OCI-LY7 (cell line): ENCODE measurements at regions not wholly inside any gene's neighbourhood (a gene's known extent, or its start where the extent isn't known, plus 50 kb on each side); places are given as distances from the start of the nearest gene placed in this dataset.

Experiments
- BruUV-seq: library from RNA; stranded (reverse); fragments of 400-500 nt; replicated peaks from 2 replicates; lab custom pipeline; 2021; lab: Mats Ljungman, UMichigan
- CTCF ChIA-PET: fragments of 300-600 bp; sonication (Branson Sonifier 250); formaldehyde crosslinking; loops from one replicate; lab custom pipeline; 2022; ENCODE audit warnings: antibody characterized with exemption; ENCODE audit not compliant: unreplicated experiment; lab: Charles Lee
- POLR2A ChIA-PET: fragments of 300-600 bp; sonication (Branson Sonifier 250); formaldehyde crosslinking; loops from one replicate; lab custom pipeline; 2022; ENCODE audit warnings: antibody characterized with exemption; lab: Charles Lee
- DNase-seq: peaks from one replicate; pipeline ENCODE4 v3.0.0-alpha.2; 2015; ENCODE audit warnings: low spot score
- H2AFZ ChIP-seq: fragments of 200-600 bp; sonication (generic), shearing (Covaris generic); 2 replicates; pipeline ENCODE4 v1.6.1; 2014; ENCODE audit warnings: mild to moderate bottlenecking, antibody characterized with exemption, low read length, moderate library complexity
- H3K27ac ChIP-seq: fragments of 200-600 bp; sonication (generic); 2 replicates; pipeline ENCODE4 v1.5.1; 2014; ENCODE audit warnings: mixed run types, low read depth, mild to moderate bottlenecking, moderate library complexity, low read length, inconsistent platforms; ENCODE audit not compliant: poor library complexity, severe bottlenecking
- H3K36me3 ChIP-seq: fragments of 200-600 bp; sonication (generic); 2 replicates; pipeline ENCODE4 v1.6.1; 2014; ENCODE audit warnings: mild to moderate bottlenecking, antibody characterized with exemption, low read length, moderate library complexity, mixed read lengths; ENCODE audit not compliant: insufficient read depth
- H3K4me1 ChIP-seq: fragments of 200-600 bp; sonication (generic); 2 replicates; pipeline ENCODE4 v1.5.1; 2014; ENCODE audit warnings: mild to moderate bottlenecking, low read length; ENCODE audit not compliant: insufficient read depth, poor library complexity, severe bottlenecking
- H3K4me2 ChIP-seq: fragments of 200-600 bp; sonication (generic); 2 replicates; pipeline ENCODE4 v1.6.1; 2014; ENCODE audit warnings: mild to moderate bottlenecking, low read length
- H3K4me3 ChIP-seq: fragments of 200-600 bp; sonication (generic); 2 replicates; pipeline ENCODE4 v1.5.1; 2014; ENCODE audit warnings: mild to moderate bottlenecking, low read depth, low read length; ENCODE audit not compliant: poor library complexity, severe bottlenecking
- H3K79me2 ChIP-seq: fragments of 200-600 bp; sonication (generic); 2 replicates; pipeline ENCODE4 v1.6.1; 2016; ENCODE audit warnings: low read depth, mild to moderate bottlenecking, low read length, moderate library complexity, mixed read lengths; ENCODE audit not compliant: insufficient read depth
- H3K9me2 ChIP-seq: fragments of 200-600 bp; sonication (generic); 2 replicates; pipeline ENCODE4 v1.6.1; 2016; ENCODE audit warnings: mild to moderate bottlenecking, low read length, mixed read lengths; ENCODE audit not compliant: insufficient read depth
- H3K9me3 ChIP-seq: fragments of 200-600 bp; sonication (generic); 2 replicates; pipeline ENCODE4 v1.6.1; 2014; ENCODE audit warnings: mild to moderate bottlenecking, mixed run types, low read length, mixed read lengths
- H4K20me1 ChIP-seq: fragments of 200-600 bp; sonication (generic); 2 replicates; pipeline ENCODE4 v1.6.1; 2014; ENCODE audit warnings: mild to moderate bottlenecking, antibody characterized with exemption, low read length, moderate library complexity, mixed read lengths; ENCODE audit not compliant: insufficient read depth
- CTCF ChIP-seq: fragments of 200-600 bp; sonication (generic); conservative IDR thresholded peaks from 2 replicates; pipeline ENCODE4 v1.5.1; 2014; ENCODE audit warnings: mild to moderate bottlenecking, antibody characterized with exemption, low read length, moderate library complexity, mixed read lengths
- EZH2phosphoT487 ChIP-seq: fragments of 200-600 bp; sonication (generic); IDR thresholded peaks from 2 replicates; pipeline ENCODE4 v1.6.1; 2018; ENCODE audit warnings: low read depth, borderline replicate concordance, mild to moderate bottlenecking, mixed run types, antibody characterized with exemption, low read length, moderate library complexity, mixed read lengths
- intact Hi-C: fragments of 100-400 bp; cut with micrococcal nuclease; formaldehyde crosslinking; loops from one replicate; pipeline ENCODE4 v1.10.0; 2022; ENCODE audit not compliant: unreplicated experiment

DNA sequence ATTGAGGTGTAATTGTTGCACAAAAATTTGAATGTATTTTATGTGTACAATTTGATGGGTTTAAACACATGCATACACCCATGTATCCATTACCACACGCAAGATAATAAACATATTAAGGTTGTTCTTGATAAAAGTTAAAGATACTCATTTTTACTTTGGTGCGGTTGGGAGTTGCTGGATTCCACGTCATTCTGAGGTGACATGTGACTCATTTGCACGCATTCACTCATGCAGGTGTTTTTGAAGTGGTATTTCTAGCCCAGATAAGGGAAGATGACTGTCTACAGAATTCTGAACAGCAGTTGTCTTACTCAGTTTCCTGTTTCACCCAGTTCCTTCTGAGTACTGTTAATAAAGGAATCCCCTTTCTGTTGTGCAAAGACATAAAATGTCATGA is 142.0 kb downstream of the RTL3 start:
- BruUV-seq: no TSS peak
- ChIA-PET CTCF (no interaction called here), POLR2A (no interaction called here)
- Histone ChIP-seq H3K4me1 (no peaks in the 10 kb centered on the region), H2AFZ (no peak overlapping the region), H4K20me1 (no peaks in the 10 kb centered on the region), H3K4me2 (no peak overlapping the region), H3K4me3 (no peak overlapping the region), H3K9me2 (no peaks in the 10 kb centered on the region), H3K79me2 (no peaks in the 10 kb centered on the region), H3K27ac (no peak overlapping the region), H3K36me3 (no peaks in the 10 kb centered on the region), H3K9me3 (no peaks in the 10 kb centered on the region)
- no peak for DNase-seq
- intact Hi-C loops: no loop called here
- no peak for TF ChIP-seq EZH2phosphoT487
- no peak for TF ChIP-seq CTCF

DNA sequence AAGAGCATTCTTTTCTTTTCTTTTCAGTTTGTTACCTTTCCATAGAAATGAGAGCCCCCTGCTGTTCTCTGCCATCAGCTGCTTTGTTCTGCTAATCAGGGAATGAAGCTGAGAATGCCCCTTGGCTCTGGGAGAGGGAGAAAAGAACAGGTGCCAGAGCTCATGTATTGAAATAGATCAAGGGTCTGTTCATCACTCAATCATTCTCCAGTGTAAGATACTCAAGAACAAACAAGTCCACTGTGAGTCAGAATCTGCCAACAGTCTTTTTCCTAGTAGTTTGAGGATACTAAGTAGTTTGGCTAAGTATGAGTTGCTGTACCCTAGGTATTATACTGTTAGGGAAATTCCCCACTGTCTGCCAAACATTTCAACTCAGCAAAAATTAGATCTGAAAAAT is 144.3 kb downstream of the RTL3 start:
- H3K9me3 ChIP-seq: no peaks in the 10 kb centered on the region
- H3K27ac ChIP-seq: no peak overlapping the region
- intact Hi-C loops: no loop called here
- ChIA-PET CTCF (no interaction called here), POLR2A (no interaction called here)
- BruUV-seq: no TSS peak
- H2AFZ ChIP-seq: no peak overlapping the region
- DNase-seq: no peak
- H4K20me1 ChIP-seq: no peaks in the 10 kb centered on the region
- H3K36me3 ChIP-seq: no peaks in the 10 kb centered on the region
- no peak for TF ChIP-seq EZH2phosphoT487
- 0 out of 2 replicates have a peak, but pooled peaks have one; percentile 25 for TF ChIP-seq CTCF
- H3K4me3 ChIP-seq: no peak overlapping the region
- no peak overlapping the region for H3K4me2 ChIP-seq
- H3K9me2 ChIP-seq: no peaks in the 10 kb centered on the region
- no peaks in the 10 kb centered on the region for H3K79me2 ChIP-seq
- no peaks in the 10 kb centered on the region for H3K4me1 ChIP-seq

DNA sequence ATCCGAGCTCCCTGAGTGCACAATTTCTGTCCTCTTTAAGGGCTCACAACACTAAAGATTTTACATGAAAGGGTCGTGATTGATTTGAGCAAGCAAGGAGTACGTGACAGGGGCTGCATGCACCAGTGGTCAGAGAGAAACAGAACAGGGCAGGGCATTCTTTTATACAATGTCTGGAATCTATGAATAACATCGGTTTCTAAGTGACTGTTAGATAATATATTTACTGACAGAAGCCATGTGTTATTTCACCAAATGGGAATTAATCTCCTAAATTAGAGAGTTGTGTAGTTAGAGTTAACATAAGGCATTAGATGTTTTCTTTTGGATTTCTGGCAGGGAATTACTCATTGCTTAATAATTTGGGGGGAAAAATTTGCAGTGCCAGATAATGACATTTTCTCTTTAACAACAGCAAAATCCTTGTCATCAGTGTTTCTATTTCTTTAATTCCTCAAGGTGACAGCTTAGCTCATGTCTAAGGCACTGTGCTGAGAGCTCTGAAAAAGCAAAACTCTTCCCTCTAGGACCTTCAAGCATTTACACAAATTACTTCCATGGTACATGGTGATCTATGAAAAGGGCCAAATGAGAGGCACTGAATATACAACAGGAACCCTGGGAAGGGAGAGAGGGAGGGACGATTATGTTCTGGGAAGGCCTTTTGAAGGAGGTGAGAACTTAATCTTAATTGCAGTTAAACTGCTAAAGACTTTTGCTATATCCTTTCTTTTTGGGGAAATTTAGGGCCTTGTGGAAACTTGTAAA is 145.0 kb downstream of the RTL3 start:
- ChIA-PET CTCF (no interaction called here), POLR2A (no interaction called here)
- H3K4me3 ChIP-seq: no peak overlapping the region
- no peak overlapping the region for H3K27ac ChIP-seq
- DNase-seq: no peak
- intact Hi-C loops: no loop called here
- H3K9me2 ChIP-seq: no peaks in the 10 kb centered on the region
- no peaks in the 10 kb centered on the region for H3K4me1 ChIP-seq
- no peak overlapping the region for H3K4me2 ChIP-seq
- no peak for TF ChIP-seq CTCF
- no peak for TF ChIP-seq EZH2phosphoT487
- no peaks in the 10 kb centered on the region for H3K9me3 ChIP-seq
- no TSS peak for BruUV-seq
- no peaks in the 10 kb centered on the region for H4K20me1 ChIP-seq
- no peaks in the 10 kb centered on the region for H3K79me2 ChIP-seq
- no peak overlapping the region for H2AFZ ChIP-seq
- H3K36me3 ChIP-seq: no peaks in the 10 kb centered on the region
